A673 (cell line): ENCODE measurements at regions not wholly inside any gene's neighbourhood (a gene's known extent, or its start where the extent isn't known, plus 50 kb on each side); places are given as distances from the start of the nearest gene placed in this dataset.
"Not testable (repeated sequence)": the region's sequence is repeated elsewhere in the genome, so short reads cannot be mapped to it uniquely, and the experiment has no call there.

Experiments used
- BruUV-seq: library from RNA; stranded (reverse); fragments of 400-500 nt; replicated peaks from 2 replicates; lab custom pipeline; 2021; lab: Mats Ljungman, UMichigan
- CTCF ChIA-PET: fragments of 300-600 bp; sonication (Branson Sonifier 250); formaldehyde crosslinking; loops from one replicate; lab custom pipeline; 2022; ENCODE audit warnings: antibody characterized with exemption; lab: Charles Lee
- POLR2A ChIA-PET: fragments of 300-600 bp; sonication (Branson Sonifier 250); formaldehyde crosslinking; loops from one replicate; lab custom pipeline; 2022; ENCODE audit warnings: antibody characterized with exemption; ENCODE audit not compliant: low non-redundant PET; lab: Charles Lee
- DNase-seq: peaks from one replicate; pipeline ENCODE4 v3.0.0-alpha.2; 2015; ENCODE audit warnings: low spot score
- H3K27ac ChIP-seq: fragments of 200-600 bp; sonication (generic); 2 replicates; pipeline ENCODE4 v1.5.1; 2016; ENCODE audit warnings: mixed run types, low read depth, mild to moderate bottlenecking, mixed read lengths, antibody characterized with exemption, low read length; ENCODE audit not compliant: poor library complexity, severe bottlenecking
- H3K27me3 ChIP-seq: fragments of 200-600 bp; sonication (generic); replicated peaks from 2 replicates; pipeline ENCODE4 v1.6.1; 2017; ENCODE audit warnings: mixed run types, low read depth, mild to moderate bottlenecking, mixed read lengths, antibody characterized with exemption, low read length; ENCODE audit not compliant: insufficient read depth, poor library complexity
- H3K36me3 ChIP-seq: fragments of 200-600 bp; sonication (generic); 2 replicates; pipeline ENCODE4 v1.6.1; 2016; ENCODE audit warnings: mixed run types, mild to moderate bottlenecking, mixed read lengths, antibody characterized with exemption, low read length; ENCODE audit not compliant: insufficient read depth, poor library complexity, severe bottlenecking
- H3K4me1 ChIP-seq: fragments of 200-600 bp; sonication (generic); 2 replicates; pipeline ENCODE4 v1.6.1; 2017; ENCODE audit warnings: mixed run types, mild to moderate bottlenecking, mixed read lengths, antibody characterized with exemption, low read length; ENCODE audit not compliant: insufficient read depth, poor library complexity, severe bottlenecking
- H3K4me3 ChIP-seq: fragments of 200-600 bp; sonication (generic); 2 replicates; pipeline ENCODE4 v1.5.1; 2016; ENCODE audit warnings: low read depth, mixed run types, mild to moderate bottlenecking, mixed read lengths, low read length; ENCODE audit not compliant: poor library complexity, severe bottlenecking
- H3K9me3 ChIP-seq: fragments of 200-600 bp; sonication (generic); 2 replicates; pipeline ENCODE4 v1.6.1; 2016; ENCODE audit warnings: mixed run types, low read depth, mild to moderate bottlenecking, mixed read lengths, antibody characterized with exemption, low read length; ENCODE audit not compliant: poor library complexity, severe bottlenecking
- CTCF ChIP-seq: fragments of 300-800, 200-600 bp; sonication (generic); conservative IDR thresholded peaks from 2 replicates; pipeline ENCODE4 v1.5.1; 2017; ENCODE audit warnings: low read depth, mild to moderate bottlenecking, antibody characterized with exemption, low read length, moderate library complexity, mixed read lengths
- EZH2 ChIP-seq: fragments of 200-600 bp; sonication (generic); IDR thresholded peaks from 2 replicates; pipeline ENCODE4 v1.6.1; 2017; ENCODE audit warnings: borderline replicate concordance, low read depth, mild to moderate bottlenecking, mixed read lengths, antibody characterized with exemption, low read length; ENCODE audit not compliant: poor library complexity, severe bottlenecking
- intact Hi-C: fragments of 100-400 bp; cut with micrococcal nuclease; formaldehyde crosslinking; loops from one replicate; pipeline ENCODE4 v1.10.0; 2022; ENCODE audit not compliant: unreplicated experiment

GRCh38 chr16:66025751-66026150 lies 340.7 kb upstream of the CDH5 start:
- Histone ChIP-seq H3K9me3 (peaks cover 7% of the 10 kb centered on the region), H3K27me3 (no peaks in the 10 kb centered on the region), H3K36me3 (no peaks in the 10 kb centered on the region), H3K4me1 (no peaks in the 10 kb centered on the region), H3K4me3 (no peak overlapping the region), H3K27ac (no peak overlapping the region)
- no TSS peak for BruUV-seq
- ChIA-PET POLR2A (no interaction called here), CTCF (no interaction called here)
- DNase-seq, result peak; percentile 17
- TF ChIP-seq EZH2, result no peak
- no peak for TF ChIP-seq CTCF
- intact Hi-C loops, result loop anchor here (10.0 kb wide), 1 partner anchor 481 kb away; no protein-coding TSS in a partner anchor

GRCh38 chr16:66024567-66024966 lies 341.9 kb upstream of the CDH5 start:
- intact Hi-C loops, result loop anchor here (10.0 kb wide), 1 partner anchor 480 kb away; no protein-coding TSS in a partner anchor
- POLR2A ChIA-PET, result interaction anchor here (0.6 kb wide), 1 partner anchor 904 kb away, joined by 6 read pairs; no protein-coding TSS in a partner anchor
- H3K4me1 ChIP-seq, H3K36me3 ChIP-seq, BruUV-seq, CTCF ChIA-PET, DNase-seq, H3K27me3 ChIP-seq, H3K9me3 ChIP-seq, H3K27ac ChIP-seq, H3K4me3 ChIP-seq: not testable (repeated sequence)

DNA sequence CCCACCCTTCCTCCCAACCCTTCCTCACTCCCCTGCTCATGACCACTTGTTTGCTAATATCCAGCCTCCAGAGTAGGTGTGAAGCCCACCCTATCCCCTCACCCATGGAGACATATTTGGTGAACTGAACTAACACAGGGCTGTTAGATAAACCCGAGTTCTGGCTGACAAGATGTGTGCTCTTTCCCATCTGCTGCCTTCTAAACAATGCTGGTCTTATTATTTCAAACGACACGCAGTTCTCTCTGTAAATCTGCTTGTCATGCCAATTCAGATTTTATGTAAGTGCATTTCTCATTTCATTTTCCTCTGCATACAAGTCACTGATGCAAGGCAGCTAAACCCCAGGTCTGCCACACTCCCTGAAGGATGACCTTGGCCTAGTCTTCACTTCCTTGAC lies 343.0 kb upstream of the CDH5 start:
- TF ChIP-seq CTCF, result no peak
- no peak for TF ChIP-seq EZH2
- H3K4me1 ChIP-seq, result no peaks in the 10 kb centered on the region
- no peaks in the 10 kb centered on the region for H3K36me3 ChIP-seq
- H3K4me3 ChIP-seq, result no peak overlapping the region
- ChIA-PET CTCF (no interaction called here), POLR2A (no interaction called here)
- no peak overlapping the region for H3K27ac ChIP-seq
- H3K9me3 ChIP-seq, result peaks cover 7% of the 10 kb centered on the region
- DNase-seq, result no peak
- intact Hi-C loops, result loop anchor here (10.0 kb wide), 1 partner anchor 479 kb away; no protein-coding TSS in a partner anchor
- H3K27me3 ChIP-seq, result no peaks in the 10 kb centered on the region
- no TSS peak for BruUV-seq

DNA sequence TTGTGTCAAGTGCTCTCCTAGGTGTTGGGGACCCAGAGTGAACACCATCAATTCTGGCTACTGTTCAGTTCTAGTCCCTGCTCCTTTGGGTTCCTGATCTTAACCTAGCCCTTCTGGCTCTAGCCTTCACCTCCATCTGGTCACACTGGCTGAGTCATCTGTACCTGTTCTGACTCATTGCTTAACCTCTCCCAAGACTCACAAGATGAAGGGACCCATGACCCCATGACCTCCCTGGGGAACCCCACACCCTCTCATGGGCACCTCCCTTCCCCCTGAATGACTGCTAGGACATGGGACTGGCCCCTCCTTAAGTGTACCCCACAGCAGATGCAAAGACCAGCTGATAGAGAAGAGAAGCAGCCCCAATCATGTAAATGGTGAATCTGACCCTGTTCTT lies 345.8 kb upstream of the CDH5 start:
- TF ChIP-seq EZH2, result no peak
- no peak overlapping the region for H3K27ac ChIP-seq
- BruUV-seq, result no TSS peak
- no peaks in the 10 kb centered on the region for H3K27me3 ChIP-seq
- no peak overlapping the region for H3K4me3 ChIP-seq
- intact Hi-C loops, result loop anchor here (10.0 kb wide), 1 partner anchor 476 kb away; no protein-coding TSS in a partner anchor
- H3K36me3 ChIP-seq, result no peaks in the 10 kb centered on the region
- CTCF ChIA-PET, result no interaction called here
- no peak for DNase-seq
- POLR2A ChIA-PET, result no interaction called here
- H3K9me3 ChIP-seq, result peaks cover 7% of the 10 kb centered on the region
- no peaks in the 10 kb centered on the region for H3K4me1 ChIP-seq
